ENCODE measurements at regions not wholly inside any gene's neighbourhood (a gene's known extent, or its start where the extent isn't known, plus 50 kb on each side); places are given as distances from the start of the nearest gene placed in this dataset.

- TF ChIP-seq, protein P1, sequence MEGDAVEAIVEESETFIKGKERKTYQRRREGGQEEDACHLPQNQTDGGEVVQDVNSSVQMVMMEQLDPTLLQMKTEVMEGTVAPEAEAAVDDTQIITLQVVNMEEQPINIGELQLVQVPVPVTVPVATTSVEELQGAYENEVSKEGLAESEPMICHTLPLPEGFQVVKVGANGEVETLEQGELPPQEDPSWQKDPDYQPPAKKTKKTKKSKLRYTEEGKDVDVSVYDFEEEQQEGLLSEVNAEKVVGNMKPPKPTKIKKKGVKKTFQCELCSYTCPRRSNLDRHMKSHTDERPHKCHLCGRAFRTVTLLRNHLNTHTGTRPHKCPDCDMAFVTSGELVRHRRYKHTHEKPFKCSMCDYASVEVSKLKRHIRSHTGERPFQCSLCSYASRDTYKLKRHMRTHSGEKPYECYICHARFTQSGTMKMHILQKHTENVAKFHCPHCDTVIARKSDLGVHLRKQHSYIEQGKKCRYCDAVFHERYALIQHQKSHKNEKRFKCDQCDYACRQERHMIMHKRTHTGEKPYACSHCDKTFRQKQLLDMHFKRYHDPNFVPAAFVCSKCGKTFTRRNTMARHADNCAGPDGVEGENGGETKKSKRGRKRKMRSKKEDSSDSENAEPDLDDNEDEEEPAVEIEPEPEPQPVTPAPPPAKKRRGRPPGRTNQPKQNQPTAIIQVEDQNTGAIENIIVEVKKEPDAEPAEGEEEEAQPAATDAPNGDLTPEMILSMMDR (IDR thresholded peaks at IDR 0.05) = no peak
- TF ChIP-seq POLR2A (IDR thresholded peaks at IDR 0.05) (no peak), POLR2AphosphoS5 (IDR thresholded peaks at IDR 0.05) (no peak), EP300 (IDR thresholded peaks at IDR 0.05) (no peak)
Observed at GRCh38 chr11:42837994-42838393, 473.8 kb upstream of the API5 start.

Data from suprapubic skin (tissue), 4 donors.